Nephron (organoid): ENCODE measurements at regions not wholly inside any gene's neighbourhood (a gene's known extent, or its start where the extent isn't known, plus 50 kb on each side); places are given as distances from the start of the nearest gene placed in this dataset.

Experiments used
- H3K27ac Mint-ChIP-seq, 3 experiments: 2 replicates each; pipeline ENCODE4 v1.8.0; 2020; ENCODE audit warnings: mixed read lengths in 3 of 3, mild to moderate bottlenecking in 2 of 3, moderate library complexity in 1 of 3
- H3K27me3 Mint-ChIP-seq: 2 replicates; pipeline ENCODE4 v1.8.0; 2021; ENCODE audit warnings: low read depth, mild to moderate bottlenecking, moderate library complexity, mixed read lengths
- H3K36me3 Mint-ChIP-seq: 2 replicates; pipeline ENCODE4 v1.8.0; 2020; ENCODE audit warnings: low read depth, mixed read lengths
- H3K4me1 Mint-ChIP-seq: 2 replicates; pipeline ENCODE4 v1.8.0; 2020; ENCODE audit warnings: mixed read lengths
- H3K4me3 Mint-ChIP-seq, 3 experiments: 2 replicates each; pipeline ENCODE4 v1.8.0; 2020; ENCODE audit warnings: mild to moderate bottlenecking in 3 of 3, mixed read lengths in 3 of 3, moderate library complexity in 2 of 3
- H3K9me3 Mint-ChIP-seq: 2 replicates; pipeline ENCODE4 v1.8.0; 2020; ENCODE audit warnings: mixed read lengths
- CTCF ChIP-seq, 3 experiments: fragments of 200-600 bp; sonication (generic); IDR thresholded peaks; one replicate each; pipeline ENCODE4 v1.5.0; 2021; ENCODE audit warnings: antibody characterized with exemption in 3 of 3; ENCODE audit not compliant: unreplicated experiment in 3 of 3

- Mint-ChIP-seq H3K9me3 (no peaks in the 10 kb centered on the region), H3K27ac (no peak overlapping the region), H3K4me1 (peaks cover 7% of the 10 kb centered on the region), H3K27me3 (peaks cover 30% of the 10 kb centered on the region), H3K4me3 (no peak overlapping the region), H3K36me3 (no peaks in the 10 kb centered on the region)
- no peak for TF ChIP-seq CTCF (IDR thresholded peaks at IDR 0.05; ENCODE audit: unreplicated experiment in 3 of 3)
These were observed 116.7 kb downstream of the MED10 start for GRCh38 chr5:6261668-6262067.

- Mint-ChIP-seq H3K9me3 (no peaks in the 10 kb centered on the region), H3K27ac (no peak overlapping the region), H3K4me3 (no peak overlapping the region), H3K27me3 (peaks cover 30% of the 10 kb centered on the region), H3K36me3 (no peaks in the 10 kb centered on the region), H3K4me1 (peaks cover 7% of the 10 kb centered on the region)
- no peak for TF ChIP-seq CTCF (IDR thresholded peaks at IDR 0.05; ENCODE audit: unreplicated experiment in 3 of 3)
These were observed 117.1 kb downstream of the MED10 start for GRCh38 chr5:6261256-6261655.

- H3K36me3 Mint-ChIP-seq = no peaks in the 10 kb centered on the region
- H3K4me3 Mint-ChIP-seq = no peak overlapping the region
- H3K4me1 Mint-ChIP-seq = peaks cover 7% of the 10 kb centered on the region
- H3K9me3 Mint-ChIP-seq = no peaks in the 10 kb centered on the region
- TF ChIP-seq CTCF (IDR thresholded peaks at IDR 0.05; ENCODE audit: unreplicated experiment in 3 of 3) = no peak
- no peak overlapping the region for H3K27ac Mint-ChIP-seq
- H3K27me3 Mint-ChIP-seq = peaks cover 30% of the 10 kb centered on the region
These were observed 117.5 kb downstream of the MED10 start for GRCh38 chr5:6260846-6261245.

- Mint-ChIP-seq H3K36me3 (no peaks in the 10 kb centered on the region), H3K4me3 (no peak overlapping the region), H3K9me3 (no peaks in the 10 kb centered on the region), H3K27ac (no peak overlapping the region), H3K4me1 (peaks cover 11% of the 10 kb centered on the region), H3K27me3 (peaks cover 13% of the 10 kb centered on the region)
- no peak for TF ChIP-seq CTCF (IDR thresholded peaks at IDR 0.05; ENCODE audit: unreplicated experiment in 3 of 3)
These were observed 121.4 kb downstream of the MED10 start for GRCh38 chr5:6256901-6257300.

- Mint-ChIP-seq H3K27me3 (peaks cover 12% of the 10 kb centered on the region), H3K27ac (no peak overlapping the region), H3K36me3 (no peaks in the 10 kb centered on the region), H3K4me3 (no peak overlapping the region), H3K4me1 (peaks cover 11% of the 10 kb centered on the region), H3K9me3 (no peaks in the 10 kb centered on the region)
- TF ChIP-seq CTCF (IDR thresholded peaks at IDR 0.05; ENCODE audit: unreplicated experiment in 3 of 3) = no peak
These were observed 122.4 kb downstream of the MED10 start for GRCh38 chr5:6255956-6256355.

GRCh38 chr5:6253846-6254245, 124.5 kb downstream of the MED10 start:
- no peak overlapping the region for H3K4me3 Mint-ChIP-seq
- TF ChIP-seq CTCF (IDR thresholded peaks at IDR 0.05; ENCODE audit: unreplicated experiment in 3 of 3) = no peak
- H3K9me3 Mint-ChIP-seq = no peaks in the 10 kb centered on the region
- no peak overlapping the region for H3K27ac Mint-ChIP-seq
- H3K4me1 Mint-ChIP-seq = peaks cover 4% of the 10 kb centered on the region
- peaks cover 6% of the 10 kb centered on the region for H3K27me3 Mint-ChIP-seq
- H3K36me3 Mint-ChIP-seq = no peaks in the 10 kb centered on the region
